ENCODE measurements at regions not wholly inside any gene's neighbourhood (a gene's known extent, or its start where the extent isn't known, plus 50 kb on each side); places are given as distances from the start of the nearest gene placed in this dataset.
"Not testable (repeated sequence)": the region's sequence is repeated elsewhere in the genome, so short reads cannot be mapped to it uniquely, and the experiment has no call there.

DNA sequence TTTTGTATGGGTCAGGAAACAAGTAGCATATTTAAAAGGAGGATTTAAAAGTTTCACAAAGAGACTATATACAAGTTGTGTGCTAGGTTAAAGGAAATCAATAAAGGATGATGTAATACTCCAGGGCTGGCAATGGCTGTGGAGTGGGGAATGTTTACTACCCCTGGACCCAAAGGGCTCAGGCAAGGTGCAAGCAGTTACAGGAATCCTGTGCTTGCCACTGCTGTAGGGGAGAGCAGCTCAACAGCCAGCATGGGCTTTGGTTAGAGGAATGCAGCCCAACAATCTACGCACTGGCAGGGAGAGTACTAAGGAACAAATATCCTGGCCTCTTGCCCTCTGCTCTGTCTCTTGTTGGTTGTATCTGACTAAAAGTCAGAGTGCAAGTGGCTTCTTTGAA is 1642.2 kb downstream of the KHDRBS2 start:
- Histone ChIP-seq H3K4me3 (no peak overlapping the region), H3K4me1 (ENCODE audit: low read depth) (no peaks in the 10 kb centered on the region), H3K9me3 (no peaks in the 10 kb centered on the region), H3K36me3 (ENCODE audit: low read depth) (no peaks in the 10 kb centered on the region)
- TF ChIP-seq, protein P1, sequence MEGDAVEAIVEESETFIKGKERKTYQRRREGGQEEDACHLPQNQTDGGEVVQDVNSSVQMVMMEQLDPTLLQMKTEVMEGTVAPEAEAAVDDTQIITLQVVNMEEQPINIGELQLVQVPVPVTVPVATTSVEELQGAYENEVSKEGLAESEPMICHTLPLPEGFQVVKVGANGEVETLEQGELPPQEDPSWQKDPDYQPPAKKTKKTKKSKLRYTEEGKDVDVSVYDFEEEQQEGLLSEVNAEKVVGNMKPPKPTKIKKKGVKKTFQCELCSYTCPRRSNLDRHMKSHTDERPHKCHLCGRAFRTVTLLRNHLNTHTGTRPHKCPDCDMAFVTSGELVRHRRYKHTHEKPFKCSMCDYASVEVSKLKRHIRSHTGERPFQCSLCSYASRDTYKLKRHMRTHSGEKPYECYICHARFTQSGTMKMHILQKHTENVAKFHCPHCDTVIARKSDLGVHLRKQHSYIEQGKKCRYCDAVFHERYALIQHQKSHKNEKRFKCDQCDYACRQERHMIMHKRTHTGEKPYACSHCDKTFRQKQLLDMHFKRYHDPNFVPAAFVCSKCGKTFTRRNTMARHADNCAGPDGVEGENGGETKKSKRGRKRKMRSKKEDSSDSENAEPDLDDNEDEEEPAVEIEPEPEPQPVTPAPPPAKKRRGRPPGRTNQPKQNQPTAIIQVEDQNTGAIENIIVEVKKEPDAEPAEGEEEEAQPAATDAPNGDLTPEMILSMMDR (IDR thresholded peaks at IDR 0.05), result no peak
- intact Hi-C loops (cut with DNase I, micrococcal nuclease), result no loop called here
- no peak for DNase-seq
- no peak for ATAC-seq

DNA sequence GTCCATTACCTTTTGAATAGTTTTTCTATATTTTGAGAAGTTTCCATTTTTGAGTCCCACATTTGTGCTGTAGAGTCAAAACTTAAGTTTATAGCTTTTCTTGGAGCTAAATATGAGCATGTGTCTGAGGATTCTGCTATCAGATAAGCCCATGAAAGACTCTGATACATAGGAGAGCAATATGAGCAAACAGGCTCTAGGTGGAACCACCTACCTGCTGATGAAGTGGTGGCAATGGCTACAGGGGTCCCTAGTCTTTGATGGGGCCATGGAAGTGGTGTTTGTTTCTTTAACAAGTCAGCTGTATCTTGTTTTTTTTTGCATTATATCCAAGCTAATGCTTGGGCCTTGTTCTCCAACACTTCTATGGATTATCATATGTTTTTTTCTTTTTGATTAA is 1646.8 kb downstream of the KHDRBS2 start:
- H3K9me3 ChIP-seq; intact Hi-C loops (cut with DNase I, micrococcal nuclease); H3K36me3 ChIP-seq (ENCODE audit: low read depth); H3K4me3 ChIP-seq; DNase-seq; H3K4me1 ChIP-seq (ENCODE audit: low read depth); ATAC-seq: not testable (repeated sequence)
